NCI-H2107 treated with DMSO at 0.1 percent for 48 hours (cell line): ENCODE measurements at regions not wholly inside any gene's neighbourhood (a gene's known extent, or its start where the extent isn't known, plus 50 kb on each side); places are given as distances from the start of the nearest gene placed in this dataset.
"Not testable (repeated sequence)": the region's sequence is repeated elsewhere in the genome, so short reads cannot be mapped to it uniquely, and the experiment has no call there.

ENCODE experiments used
- DNase-seq: peaks from one replicate; lab custom pipeline; 2025; ENCODE audit not compliant: unreplicated experiment; lab: John Stamatoyannopoulos, UW

DNA sequence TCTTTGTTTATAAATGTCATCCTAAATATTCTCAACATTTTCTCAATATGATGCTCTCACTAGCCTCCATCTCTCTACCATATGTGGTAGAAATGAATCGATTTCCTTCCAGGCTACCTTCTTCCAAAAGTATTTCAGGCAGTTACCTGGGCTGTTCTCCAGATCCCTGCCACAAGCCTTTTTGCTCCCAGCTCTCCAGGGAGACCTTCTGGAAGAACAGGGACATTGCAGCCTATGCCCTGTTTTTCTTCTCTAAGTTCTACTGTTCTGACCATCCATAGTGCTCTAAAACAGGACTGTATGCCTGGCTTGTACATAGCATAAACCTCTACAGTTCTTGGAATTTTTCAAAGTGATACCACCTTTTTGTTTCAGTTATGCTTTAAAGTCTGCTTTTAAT is 552.8 kb downstream of the ANKRD7 start:
- DNase-seq, result no peak

GRCh38 chr7:118792682-118793081 is 568.2 kb downstream of the ANKRD7 start:
- DNase-seq, result no peak

- DNase-seq, result no peak
Measured at GRCh38 chr7:118793582-118793981, 569.1 kb downstream of the ANKRD7 start.

DNA sequence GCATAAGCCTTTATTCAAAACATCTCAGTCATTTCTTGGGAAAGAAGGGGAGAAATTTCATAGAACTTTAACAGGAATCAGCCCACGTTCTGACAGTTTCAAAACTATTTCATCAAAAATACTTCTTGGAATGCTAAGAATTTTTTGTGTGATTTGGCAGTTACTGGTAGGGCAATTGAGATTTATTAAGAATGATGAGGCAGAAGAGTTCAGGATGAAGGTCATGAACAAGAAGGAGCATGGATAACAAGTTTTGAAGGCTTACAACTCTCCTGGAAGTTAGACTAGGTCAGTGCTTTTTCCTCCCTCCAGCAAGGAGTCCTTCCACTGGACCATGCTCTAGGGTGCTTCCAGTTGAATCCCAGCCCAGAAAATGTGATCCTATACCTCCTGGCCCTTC is 569.9 kb downstream of the ANKRD7 start:
- no peak for DNase-seq

DNA sequence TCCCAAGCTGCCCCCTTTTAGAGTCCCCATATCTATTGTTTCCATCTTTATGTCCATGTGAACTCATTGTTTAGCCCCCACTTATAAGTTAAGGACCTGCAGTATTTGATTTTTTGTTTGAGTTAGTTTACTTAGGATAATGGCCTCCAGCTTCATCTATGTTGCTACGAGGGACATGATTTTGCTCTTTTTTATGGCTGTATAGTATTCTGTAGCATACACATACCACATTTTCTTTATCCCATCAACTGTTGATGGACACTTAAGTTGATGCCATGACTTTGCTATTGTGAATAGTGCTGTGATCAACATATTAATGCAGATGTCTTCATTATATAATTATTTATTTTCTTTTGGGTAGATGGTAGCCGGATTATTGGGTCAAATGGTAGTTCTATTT is 576.9 kb downstream of the ANKRD7 start:
- no peak for DNase-seq

DNA sequence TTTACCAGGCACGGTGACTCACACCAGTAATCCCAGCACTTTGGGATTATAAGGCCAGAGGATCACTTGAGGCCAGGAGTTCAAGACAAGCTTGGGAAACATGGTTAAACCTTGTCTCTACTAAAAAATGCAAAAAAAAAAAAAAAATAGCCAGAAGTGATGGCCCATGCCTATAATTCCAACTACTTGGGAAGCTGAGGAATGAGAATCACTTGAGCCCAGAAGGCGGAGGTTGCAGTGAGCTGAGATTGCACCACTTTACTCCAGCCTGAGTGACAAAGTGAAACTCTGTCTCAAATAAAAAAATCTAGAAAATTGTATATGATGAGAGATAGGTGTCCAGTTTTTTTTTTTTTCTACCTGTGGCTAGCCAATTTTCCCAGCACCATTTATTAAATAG is 578.2 kb downstream of the ANKRD7 start:
- DNase-seq, result no peak

DNA sequence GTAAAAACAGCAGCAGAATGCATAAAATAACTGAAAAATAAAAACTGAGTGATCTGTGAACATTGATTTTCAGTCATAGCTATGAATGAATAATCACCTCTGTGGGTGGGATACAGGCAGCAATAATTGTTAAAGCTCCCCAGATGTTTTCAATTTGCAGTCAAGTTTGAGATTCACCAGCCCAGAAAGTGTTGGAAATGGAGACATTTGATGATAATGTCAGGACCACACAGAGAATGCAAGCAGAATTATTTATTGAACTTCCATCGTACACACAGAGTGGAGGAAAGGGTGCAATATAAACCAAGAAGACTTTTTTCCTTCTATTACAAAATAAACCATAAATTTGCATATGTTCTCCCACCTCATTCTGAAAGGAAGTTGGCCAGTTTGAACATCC is 601.7 kb downstream of the ANKRD7 start:
- DNase-seq, result no peak

- no peak for DNase-seq
Measured at GRCh38 chr7:118836933-118837332, 612.4 kb downstream of the ANKRD7 start.

GRCh38 chr7:118839515-118839914 is 615.0 kb downstream of the ANKRD7 start:
- DNase-seq, result no peak

- DNase-seq, result no peak
Measured at GRCh38 chr7:118843456-118843855, 619.0 kb downstream of the ANKRD7 start.

- DNase-seq, result no peak
Measured at GRCh38 chr7:118844748-118845147, 620.2 kb downstream of the ANKRD7 start.

DNA sequence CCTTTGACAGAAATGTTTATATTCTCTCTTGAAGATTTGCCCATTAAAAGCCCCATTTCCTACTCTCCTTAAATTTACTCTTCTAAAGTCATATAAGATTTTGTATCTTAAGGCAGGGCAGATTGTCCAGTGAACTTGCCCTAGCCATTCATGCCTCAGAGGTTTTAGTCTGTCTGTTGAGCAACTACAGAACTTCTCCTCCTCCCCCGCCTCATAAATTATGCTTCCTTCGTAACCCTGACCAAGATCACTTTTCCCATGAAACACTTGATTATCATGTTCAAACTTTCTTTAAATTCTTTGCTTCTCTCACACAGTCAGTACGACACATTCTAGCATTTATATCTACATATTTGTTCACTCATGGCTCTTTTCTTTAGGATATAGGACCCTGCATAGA is 621.3 kb downstream of the ANKRD7 start:
- DNase-seq, result no peak

DNA sequence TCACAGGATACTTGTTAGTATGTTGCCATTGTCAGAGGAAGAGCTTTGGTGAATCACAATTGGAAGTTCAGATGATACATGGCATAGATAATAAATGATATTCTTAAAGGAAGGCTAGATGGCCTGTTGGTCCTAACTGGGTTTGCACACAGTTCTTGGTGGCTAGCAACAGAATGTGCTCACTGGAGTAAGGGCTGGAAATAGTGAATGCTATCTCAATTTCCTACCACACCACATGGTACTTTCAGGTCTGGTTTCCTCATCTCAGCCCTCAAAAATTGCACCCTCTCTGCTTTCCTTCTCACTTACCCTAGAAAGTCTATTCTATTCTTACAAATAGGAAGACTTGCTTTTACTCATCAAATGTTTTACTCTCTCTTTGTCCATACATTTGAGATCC is 622.5 kb downstream of the ANKRD7 start:
- DNase-seq, result no peak

DNA sequence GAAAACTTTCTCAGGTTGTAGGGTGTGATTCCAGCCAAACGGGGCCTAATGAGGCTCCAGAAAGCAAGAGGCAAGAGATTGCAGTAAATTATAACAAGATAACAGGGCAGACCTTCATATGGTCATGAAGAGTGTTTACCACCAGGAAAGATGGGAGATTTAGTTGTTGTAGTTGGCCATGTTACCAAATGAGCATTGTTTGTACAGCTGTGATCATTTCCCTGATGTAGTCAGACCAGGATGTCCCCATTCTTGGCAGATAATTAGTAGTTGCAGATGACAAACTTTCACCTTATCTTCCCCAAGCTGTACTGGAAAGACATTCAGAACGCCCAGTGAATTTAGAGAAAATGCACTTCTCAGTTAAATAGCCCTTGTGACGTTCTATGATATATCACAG is 630.8 kb downstream of the ANKRD7 start:
- DNase-seq, result no peak

DNA sequence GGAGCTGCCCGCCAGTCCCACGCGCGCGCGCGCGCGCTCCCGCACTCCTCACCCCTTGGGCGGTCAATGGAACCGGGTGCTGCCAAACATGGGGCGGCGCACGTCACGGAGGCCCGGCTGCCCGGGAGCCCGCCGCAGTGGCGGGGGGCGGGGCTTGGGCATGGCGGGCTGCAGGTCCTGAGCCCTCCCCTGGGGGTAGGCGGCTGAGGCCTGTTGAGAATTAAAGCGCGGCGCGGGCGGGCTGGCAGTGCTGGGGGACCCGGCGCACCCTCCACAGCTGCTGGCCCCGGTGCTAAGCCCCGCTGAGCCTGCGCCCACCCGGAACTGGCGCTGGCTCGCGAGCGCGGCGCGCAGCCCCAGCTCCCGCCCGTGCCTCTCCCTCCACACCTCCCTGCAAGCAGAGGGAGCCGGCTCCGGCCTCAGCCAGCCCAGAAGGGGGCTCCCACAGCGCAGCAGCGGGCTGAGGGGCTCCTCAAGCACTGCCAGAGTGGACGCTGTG is 634.2 kb downstream of the ANKRD7 start:
- DNase-seq, result no peak

GRCh38 chr7:118861581-118861980 is 637.1 kb downstream of the ANKRD7 start:
- DNase-seq, result no peak

GRCh38 chr7:118862740-118863139 is 638.2 kb downstream of the ANKRD7 start:
- no peak for DNase-seq

- DNase-seq, result no peak
Measured at GRCh38 chr7:118863966-118864365, 639.5 kb downstream of the ANKRD7 start.

GRCh38 chr7:118867860-118868259 is 643.4 kb downstream of the ANKRD7 start:
- DNase-seq, result no peak

DNA sequence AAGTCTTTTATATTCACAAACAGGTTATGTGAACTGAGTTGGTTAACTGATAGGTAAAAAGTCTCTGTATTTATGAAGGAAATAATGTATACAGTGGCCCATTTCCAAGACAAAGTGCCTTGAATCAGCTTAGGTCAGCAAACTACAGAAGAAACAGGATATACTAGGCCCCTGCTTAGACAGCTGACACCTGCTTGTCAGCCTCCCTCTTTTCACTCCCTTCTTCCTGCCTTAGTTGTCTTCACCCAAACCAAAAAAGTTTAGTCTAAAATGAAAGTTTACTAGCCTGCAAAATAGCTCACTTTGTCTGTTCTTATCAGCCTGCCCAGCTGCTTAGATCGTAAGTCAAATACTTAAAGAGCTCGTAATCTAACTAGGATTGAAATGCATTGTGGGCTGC is 644.6 kb downstream of the ANKRD7 start:
- not testable (repeated sequence) for DNase-seq

- no peak for DNase-seq
Measured at GRCh38 chr7:118870187-118870586, 645.7 kb downstream of the ANKRD7 start.

DNA sequence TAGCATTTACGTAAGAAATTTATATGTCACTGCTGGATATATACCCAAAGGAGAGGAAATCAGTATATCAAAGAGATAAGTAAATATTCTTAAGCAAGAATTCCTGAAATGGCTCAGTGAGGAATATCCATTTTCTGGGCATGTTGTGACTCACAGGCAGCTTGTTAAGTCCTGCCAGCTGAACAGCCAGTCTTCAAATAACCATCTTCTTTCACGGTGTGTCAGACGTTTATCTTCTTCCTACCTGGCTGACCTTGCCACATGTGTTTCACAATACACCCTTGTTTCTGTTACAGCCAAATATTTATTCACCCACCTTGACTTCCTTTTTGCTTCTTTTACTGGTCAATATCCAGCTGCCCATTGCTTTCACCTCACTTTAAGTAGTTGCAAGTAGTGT is 648.1 kb downstream of the ANKRD7 start:
- no peak for DNase-seq

GRCh38 chr7:118877187-118877586 is 652.7 kb downstream of the ANKRD7 start:
- DNase-seq, result no peak

DNA sequence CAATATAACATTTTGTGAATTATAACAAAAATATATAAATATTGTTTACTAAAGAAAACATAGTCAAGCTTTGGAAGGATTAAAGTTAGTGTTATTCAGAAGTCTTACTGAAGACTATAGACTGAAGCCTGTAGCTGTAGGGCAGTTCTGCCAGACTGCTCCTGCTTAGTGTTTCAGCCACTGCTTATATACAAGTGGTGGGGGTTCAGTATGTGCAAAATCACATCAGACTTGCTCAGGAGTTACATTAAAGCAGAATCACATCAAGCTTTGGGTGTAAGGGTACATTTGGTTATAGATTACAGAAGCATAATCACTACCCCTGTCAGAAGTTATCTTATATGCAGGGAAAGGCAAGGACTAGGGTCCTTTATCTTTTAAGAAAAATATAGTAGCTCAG is 653.8 kb downstream of the ANKRD7 start:
- DNase-seq, result no peak
